ENCODE measurements at regions not wholly inside any gene's neighbourhood (a gene's known extent, or its start where the extent isn't known, plus 50 kb on each side); places are given as distances from the start of the nearest gene placed in this dataset.

DNA sequence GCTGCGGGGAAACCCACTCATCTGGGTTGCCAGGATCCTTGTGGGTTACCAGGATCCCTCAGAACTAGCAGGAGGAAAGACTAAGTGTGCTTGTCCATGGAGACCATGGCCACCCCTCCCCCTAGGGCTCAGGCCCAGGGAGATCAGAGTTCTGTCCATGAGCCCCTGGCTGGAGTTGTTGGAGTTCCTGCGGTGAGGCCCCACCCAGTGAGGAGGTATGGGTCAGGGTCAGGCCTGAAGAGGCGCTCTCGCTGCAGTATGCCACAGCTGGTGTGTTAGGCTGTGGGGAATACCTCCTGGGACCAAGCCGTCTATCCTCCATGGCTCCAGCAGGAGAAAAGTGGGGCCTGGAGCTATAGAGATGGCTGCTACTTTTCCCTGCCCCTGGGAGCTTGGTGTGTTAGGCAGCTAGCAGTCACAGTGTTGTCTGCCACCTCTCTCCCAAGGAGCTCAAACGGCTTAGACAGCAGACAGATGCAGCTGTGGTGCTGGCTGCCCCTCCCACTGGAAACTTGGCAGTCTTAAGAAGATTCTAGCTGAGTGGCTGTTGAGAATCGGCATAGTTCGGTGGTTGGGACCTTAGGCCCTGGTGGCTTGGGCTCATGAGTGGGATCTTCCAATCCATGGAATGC is 240.3 kb upstream of the CELF4 start:
- DNase-seq (ENCODE audit: low read depth, low spot score), result no peak

DNA sequence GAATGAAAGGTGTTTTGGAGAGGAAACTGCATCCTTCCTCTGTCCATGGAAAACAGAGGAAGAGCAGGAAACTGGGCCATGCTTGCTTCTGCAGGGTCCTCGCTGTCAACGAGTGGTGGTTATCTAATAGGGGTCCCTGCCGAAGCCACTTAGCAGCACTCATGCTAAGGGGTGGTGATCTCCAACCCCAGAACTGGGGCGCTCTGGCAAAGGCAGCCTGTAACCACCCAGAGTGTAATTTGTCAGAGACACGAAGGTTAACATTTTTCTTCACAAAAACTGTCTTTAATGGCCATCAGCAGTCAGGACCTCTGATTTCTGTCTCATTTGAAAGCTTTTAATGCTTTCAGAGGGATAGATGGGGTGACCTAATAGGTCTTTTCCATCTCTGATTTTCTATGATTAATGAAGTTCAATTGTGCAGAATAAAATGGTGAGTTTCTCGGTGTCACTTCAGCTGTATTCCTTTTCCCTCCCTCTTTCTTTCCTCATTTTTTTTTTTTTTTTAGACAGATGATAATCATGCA is 231.3 kb upstream of the CELF4 start:
- DNase-seq (ENCODE audit: low read depth, low spot score), result no peak

DNA sequence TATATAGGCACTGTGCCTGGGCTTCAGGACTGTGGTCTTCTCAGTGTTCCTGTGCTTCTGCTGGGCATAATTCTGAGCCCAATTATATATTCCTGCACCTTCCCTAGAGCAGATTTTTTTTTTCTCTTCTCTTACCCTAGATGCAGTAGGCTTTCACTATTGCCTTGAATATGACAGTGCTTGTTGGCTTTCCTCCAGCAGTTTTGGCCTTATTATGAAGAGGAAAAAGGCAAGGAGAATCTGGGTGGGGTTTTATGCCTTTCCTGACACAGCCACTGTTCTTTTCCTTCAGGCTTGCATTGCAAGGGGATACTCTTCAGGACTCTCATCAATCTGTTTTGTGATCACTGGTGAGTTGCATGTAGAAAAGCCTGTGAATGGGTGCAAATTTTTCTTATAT is 221.9 kb upstream of the CELF4 start:
- DNase-seq (ENCODE audit: low read depth, low spot score), result no peak

- no peak for DNase-seq (ENCODE audit: low read depth, low spot score)
These were observed 218.2 kb upstream of the CELF4 start for GRCh38 chr18:37783771-37784170.

DNA sequence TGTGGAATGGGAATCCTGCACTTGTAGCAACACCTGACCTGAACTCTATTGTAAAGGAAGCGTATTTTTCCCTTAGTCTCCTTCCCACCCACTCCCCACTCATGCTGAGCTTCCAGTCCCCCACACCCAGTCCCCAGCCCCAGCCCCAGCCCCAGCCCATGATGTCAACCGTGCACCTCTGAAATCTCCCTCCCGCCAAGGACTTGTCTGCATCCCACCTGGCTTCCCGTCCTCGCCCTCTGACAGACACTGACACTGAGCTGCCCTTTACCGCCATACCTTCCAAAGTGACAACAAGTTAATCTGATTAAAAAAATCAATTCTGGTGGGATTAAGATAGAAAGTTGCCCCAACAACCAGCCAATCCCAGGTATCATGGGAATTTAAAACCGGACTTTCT is 213.6 kb upstream of the CELF4 start:
- no peak for DNase-seq (ENCODE audit: low read depth, low spot score)

DNA sequence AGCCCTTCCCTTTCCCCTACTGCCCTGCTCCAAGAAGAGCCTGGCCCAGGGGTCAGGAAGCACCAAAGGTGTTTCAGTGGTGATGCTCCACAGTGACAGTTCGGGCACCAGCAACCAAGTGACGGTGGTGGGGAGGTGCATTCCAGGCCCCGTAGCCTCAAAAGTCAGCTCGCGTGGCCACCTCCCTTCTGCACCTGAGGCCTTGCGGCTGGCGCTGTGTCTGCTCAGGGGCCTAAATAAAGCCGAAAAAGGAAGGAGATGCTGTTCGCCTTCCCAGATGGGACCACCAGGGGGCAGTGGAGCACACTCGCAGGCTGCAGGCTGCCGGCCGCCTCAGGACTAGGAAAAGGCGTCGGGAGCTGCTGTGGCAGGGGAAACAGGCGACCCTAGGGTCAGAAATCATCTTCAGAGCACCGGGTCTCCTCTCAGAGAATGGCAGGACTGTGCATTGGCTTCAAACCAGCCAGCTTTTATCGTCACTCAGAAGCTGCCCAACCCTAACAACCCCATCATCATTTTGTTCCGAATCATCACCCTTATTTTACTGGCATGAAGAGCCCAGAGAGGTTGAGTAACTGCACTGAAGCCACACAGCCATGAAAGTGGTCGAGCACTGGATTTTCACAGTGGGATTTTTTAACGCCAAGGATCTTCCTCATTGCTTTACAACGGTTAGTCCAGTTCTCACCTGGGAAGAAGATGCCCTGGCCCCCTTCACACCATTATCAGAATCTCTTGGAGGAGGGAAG is 213.0 kb upstream of the CELF4 start:
- DNase-seq (ENCODE audit: low read depth, low spot score), result no peak

DNA sequence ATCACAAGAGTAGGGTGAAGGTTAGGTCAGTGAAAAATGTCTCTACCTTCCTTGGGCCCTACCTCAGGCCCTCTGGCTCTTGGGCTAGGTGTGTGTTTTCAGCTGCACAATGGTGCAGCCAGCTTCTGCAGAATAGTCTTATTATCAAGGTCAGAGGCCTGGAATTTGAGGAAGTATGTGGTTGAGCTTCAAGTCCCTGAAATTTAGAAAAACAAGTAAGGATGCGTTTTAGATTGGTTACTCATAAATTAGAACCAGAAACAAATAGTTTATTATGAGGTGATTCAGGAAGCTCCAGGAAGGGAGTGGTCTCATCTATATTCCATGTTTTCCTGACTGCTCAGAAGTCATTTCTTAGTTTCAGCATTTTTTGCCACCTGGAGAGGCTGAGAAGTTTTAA is 204.2 kb upstream of the CELF4 start:
- no peak for DNase-seq (ENCODE audit: low read depth, low spot score)

- DNase-seq (ENCODE audit: low read depth, low spot score), result no peak
These were observed 199.1 kb upstream of the CELF4 start for GRCh38 chr18:37764541-37765288.

GRCh38 chr18:37762076-37762621 is 196.6 kb upstream of the CELF4 start:
- DNase-seq (ENCODE audit: low read depth, low spot score), result no peak

- DNase-seq (ENCODE audit: low read depth, low spot score), result no peak
These were observed 188.5 kb upstream of the CELF4 start for GRCh38 chr18:37754141-37754540.

GRCh38 chr18:37742436-37742835 is 176.8 kb upstream of the CELF4 start:
- no peak for DNase-seq (ENCODE audit: low read depth, low spot score)

DNA sequence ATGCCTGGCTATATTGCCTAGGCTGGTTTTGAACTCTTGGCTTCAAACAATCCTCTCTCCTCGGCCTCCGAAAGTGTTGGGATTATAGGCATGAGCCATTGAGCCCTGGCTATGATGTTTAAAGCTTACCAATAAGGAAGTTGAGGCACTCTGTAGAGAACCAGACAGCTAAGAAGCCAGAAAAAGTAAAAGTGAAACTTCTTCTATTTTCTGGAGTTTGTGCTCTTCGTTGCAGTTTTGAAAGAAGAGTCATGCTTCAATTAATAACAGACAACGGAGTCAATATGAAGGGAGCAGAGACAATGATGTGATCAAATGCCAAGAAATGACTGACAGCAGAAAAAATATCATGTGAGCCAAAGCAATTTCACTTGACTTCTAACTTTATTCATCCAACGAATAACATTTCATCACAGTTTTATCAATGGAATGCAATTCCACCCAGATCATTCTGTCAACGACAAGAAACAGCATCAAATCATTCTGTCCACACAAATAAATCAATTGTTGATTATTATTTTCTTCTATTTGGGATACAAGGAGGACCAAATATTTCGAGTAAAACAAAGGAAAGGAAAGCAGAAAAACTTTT is 175.5 kb upstream of the CELF4 start:
- no peak for DNase-seq (ENCODE audit: low read depth, low spot score)

DNA sequence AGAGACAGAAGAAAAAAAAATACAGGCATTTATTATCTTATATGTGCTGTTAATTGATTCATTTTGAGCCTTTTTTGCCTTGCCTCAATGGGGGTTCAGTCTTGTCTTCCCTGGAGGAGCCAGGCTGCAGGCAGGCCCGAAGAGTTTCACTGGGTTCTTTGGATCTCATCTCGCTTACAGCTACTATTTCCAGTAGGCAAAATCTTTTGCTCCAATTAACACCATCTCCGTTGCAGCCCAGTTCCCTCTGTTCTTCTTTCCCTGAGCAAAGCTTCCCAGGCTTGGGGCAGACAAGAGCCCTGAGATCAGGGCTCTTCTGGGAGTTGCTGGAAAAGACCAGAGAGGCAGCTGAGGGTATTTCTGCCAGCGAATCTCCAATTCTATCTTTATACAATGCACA is 168.8 kb upstream of the CELF4 start:
- DNase-seq (ENCODE audit: low read depth, low spot score), result no peak

DNA sequence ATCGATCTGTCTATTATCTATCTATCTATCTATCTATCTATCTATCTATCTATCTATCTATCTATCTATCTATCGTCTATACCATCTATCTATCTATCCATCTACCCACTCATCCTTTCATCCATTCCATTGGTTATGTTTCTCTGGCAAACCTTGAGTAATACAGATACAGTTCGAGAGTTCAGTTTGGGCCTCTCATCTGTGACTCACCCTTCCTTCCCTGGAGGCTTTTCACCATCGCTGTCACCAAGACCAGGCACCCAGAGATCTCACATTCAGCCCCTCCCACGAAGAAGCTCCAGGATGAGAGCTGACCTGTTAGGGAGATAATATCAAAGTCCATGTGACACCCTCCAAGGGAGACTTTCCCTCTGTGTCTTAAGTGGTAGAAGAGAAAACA is 164.1 kb upstream of the CELF4 start:
- DNase-seq (ENCODE audit: low read depth, low spot score), result no peak

DNA sequence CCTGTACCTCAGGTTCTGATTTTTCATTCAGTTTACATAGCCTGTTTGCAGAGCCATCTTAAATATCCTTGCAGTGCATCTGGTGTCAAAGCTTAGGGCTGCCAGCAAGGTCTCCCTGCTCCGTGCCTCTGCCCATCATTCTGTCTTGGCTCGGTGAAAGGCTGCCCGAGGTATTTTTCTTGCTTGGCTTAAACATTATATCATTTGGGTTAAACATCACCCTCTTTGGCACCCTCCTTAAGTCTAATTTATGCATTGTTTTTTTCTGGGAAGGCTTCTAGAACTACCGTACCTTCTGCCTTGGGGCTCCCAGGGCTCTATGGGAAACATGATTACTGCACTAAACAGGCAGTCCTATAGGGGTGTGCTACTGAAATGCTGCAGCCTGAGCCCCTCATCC is 158.6 kb upstream of the CELF4 start:
- no peak for DNase-seq (ENCODE audit: low read depth, low spot score)

DNA sequence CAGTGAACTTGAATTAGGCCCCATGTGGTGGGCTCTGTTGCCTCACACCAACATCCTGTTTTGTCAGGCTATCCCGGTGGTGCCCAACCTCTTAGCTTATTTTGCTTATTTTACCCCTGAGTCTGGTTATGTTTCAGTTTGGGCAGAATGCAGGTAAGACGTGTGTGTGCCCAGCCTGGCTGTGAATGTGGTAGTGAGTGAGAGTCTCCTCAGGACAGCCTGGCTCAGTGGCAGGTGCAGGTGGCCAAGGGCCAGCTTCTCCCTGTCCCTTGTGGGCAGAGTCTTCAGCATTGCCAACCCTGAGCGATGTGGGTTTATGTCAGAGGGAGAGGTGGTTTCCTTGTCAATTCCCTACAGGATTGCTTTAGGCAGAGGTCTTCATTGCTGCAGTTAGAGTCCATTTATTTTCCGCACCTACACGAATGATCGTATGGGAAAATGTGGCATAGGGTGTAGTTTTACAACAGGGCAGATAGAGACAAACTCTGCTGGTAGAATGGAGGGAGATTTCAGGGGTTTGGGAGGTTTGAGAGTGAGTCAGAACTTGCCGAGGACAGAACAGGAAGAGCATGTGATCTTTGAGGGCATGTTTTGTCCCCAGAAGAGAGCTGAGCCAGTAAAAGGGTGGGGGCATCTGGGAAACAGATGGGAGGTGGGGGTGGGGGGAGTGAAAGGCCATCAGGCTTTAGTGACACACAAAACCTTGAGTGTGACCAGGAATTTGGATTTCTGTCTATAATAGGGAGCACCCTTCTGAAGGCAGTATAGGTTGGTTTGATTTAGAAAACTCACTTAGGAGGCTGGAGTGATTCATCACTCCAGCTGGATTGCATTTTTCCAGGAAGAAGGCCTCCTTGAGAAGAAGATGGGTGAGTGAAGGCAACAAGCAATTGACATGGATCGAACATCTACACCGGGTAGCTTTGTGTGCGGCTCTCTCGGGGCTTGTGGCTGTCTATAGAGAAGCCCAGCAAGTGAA is 156.2 kb upstream of the CELF4 start:
- no peak for DNase-seq (ENCODE audit: low read depth, low spot score)

- no peak for DNase-seq (ENCODE audit: low read depth, low spot score)
These were observed 155.1 kb upstream of the CELF4 start for GRCh38 chr18:37720663-37721062.

- DNase-seq (ENCODE audit: low read depth, low spot score), result no peak
These were observed 152.1 kb upstream of the CELF4 start for GRCh38 chr18:37717656-37718055.

DNA sequence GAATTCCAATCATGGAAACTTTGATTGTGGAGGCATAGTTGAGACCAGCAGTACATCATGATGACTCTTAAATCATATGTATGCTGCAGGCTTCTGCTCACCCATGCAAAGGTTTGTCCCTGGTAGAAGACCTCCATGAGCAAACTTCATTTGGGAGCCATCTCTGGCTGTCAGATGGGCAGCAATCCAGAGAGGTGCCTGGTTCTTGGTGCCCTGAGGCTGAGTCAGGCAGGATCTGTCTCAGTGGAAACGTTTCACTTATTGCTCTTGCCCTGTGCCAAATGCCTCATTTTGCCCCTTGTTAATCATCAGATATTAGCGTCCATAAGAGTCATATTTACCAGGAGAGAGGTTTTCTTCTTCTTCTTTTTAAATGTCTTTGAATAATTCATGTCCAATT is 151.5 kb upstream of the CELF4 start:
- no peak for DNase-seq (ENCODE audit: low read depth, low spot score)

GRCh38 chr18:37716106-37716735 is 150.6 kb upstream of the CELF4 start:
- DNase-seq (ENCODE audit: low read depth, low spot score), result no peak
